Stimulated activated CD8-positive, alpha-beta memory T cell treated with anti-CD3 and anti-CD28 coated beads, Interleukin-12 subunit alpha, Interleukin-12 subunit beta, amount 100 ng/mL, for 24 hours (primary cell): ENCODE measurements at regions not wholly inside any gene's neighbourhood (a gene's known extent, or its start where the extent isn't known, plus 50 kb on each side); places are given as distances from the start of the nearest gene placed in this dataset.
"Not testable (repeated sequence)": the region's sequence is repeated elsewhere in the genome, so short reads cannot be mapped to it uniquely, and the experiment has no call there.

Source experiments
- DNase-seq: peaks from one replicate; pipeline ENCODE4 v3.0.0-alpha.2; 2020; ENCODE audit errors: extremely low read depth

DNA sequence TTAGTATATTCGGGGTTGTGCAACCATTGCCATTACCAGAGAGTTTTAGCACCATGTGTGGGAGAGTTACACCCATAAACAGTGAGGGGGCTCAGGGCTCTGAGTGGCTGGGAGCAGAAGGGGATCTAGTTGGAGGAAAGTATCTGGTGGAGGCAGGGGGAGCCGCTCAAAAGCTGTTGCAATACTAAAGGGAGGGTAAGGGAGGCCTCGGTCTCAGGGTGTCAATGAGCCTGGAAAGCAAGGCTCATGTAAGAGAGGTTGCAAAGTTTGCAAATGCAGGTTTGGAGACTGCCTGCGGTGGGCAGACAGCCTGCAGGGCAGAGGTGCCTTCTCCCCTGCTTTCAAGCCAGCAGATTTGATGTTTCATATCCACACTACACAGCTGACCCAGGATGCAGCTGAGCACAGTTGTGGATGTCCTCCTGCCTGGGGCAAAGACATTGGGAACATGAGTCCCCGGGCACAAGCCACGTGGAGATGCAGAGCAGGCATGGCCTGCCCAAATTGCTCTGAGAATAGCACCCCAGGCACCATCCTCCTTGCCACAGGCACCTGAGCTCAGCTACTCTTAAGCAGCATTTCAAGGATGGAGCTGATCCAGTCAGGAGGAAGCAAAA, 181.4 kb downstream of the TLE3 start:
- no peak for DNase-seq

GRCh38 chr15:69917056-69917455, 180.7 kb downstream of the TLE3 start:
- no peak for DNase-seq

GRCh38 chr15:69919816-69920215, 177.9 kb downstream of the TLE3 start:
- no peak for DNase-seq

GRCh38 chr15:69920221-69920620, 177.5 kb downstream of the TLE3 start:
- no peak for DNase-seq

GRCh38 chr15:69921626-69922619, 175.8 kb downstream of the TLE3 start:
- no peak for DNase-seq

- DNase-seq: no peak
Observed at GRCh38 chr15:69924531-69924930, 173.2 kb downstream of the TLE3 start.

DNA sequence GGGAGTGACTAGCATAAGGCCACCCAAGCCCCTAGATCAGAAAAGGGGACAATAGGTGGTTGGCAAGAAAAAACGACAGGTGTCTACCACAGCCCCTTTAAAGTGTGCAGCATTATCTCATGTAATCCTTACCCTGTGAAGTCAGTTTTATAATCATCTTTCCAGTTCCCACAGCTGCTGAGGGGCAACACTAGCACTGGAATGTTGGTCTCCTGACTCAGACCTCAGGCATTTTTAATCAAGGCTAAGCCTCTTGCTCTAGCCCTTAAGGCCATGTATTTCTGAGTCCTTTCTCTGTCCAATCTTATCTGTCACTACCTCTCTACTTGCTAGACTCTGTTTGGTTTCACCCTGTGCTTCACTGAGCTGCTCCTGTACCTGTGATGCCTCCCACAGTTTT, 171.7 kb downstream of the TLE3 start:
- DNase-seq: no peak

DNA sequence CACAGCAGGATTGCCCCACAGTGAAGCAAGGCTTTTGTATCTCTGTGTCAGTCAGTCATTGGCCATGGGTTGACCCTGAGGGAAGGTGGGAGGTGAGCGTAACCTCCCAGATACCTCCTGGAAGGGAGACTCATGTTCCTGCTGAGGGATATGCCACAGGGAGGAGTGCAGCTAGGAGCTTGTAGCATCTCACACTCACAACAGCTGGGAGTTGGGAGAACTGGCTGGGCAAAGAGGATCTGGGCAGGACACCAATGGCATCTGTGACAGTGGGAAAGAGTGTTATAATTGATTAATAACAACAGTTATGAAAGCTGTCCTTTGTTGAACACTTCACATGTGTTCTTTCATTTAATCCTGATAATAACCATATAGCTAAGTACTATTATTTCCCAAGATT, 171.0 kb downstream of the TLE3 start:
- DNase-seq: no peak

GRCh38 chr15:69928890-69929289, 168.8 kb downstream of the TLE3 start:
- DNase-seq: not testable (repeated sequence)

- no peak for DNase-seq
Observed at GRCh38 chr15:69929905-69930630, 167.6 kb downstream of the TLE3 start.

DNA sequence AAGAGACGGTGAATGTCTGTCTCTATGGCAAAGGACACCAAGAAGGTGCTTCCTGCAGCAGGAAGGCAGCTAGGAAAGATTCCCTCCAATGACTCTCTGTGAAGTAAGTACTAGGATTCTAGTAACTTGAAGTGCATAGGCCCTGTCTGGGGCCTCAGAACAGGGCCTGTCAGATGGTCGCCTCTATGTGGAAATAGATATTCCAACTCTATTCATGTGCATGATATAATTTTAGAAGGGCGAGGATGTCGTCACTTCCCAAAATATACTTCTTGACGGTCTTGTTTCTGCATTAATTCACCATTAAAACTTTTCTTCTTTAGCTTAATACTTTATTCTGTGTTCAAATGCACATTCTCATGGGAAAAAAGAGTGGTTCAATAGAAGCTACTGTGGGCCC, 167.0 kb downstream of the TLE3 start:
- no peak for DNase-seq

DNA sequence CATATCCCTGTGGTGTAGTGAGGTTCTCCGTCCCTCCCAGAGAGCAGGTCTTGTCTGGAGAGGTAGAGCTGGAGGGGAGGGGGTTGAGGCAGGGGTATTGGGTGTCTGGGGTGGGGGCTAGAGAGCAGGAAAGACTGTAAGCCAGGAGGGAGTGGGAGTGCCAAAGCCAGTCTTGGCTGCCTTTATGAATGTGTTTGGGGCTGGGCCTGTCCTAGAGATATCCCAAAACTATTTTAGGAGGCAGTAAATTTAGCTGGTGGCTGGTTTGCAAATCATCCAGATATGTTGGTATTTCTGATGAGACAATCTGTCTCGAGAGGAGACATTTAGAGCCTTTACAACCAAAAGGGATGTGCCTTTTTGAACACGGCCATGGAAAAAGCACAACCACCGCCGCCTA, 166.6 kb downstream of the TLE3 start:
- no peak for DNase-seq

GRCh38 chr15:69934607-69935006, 163.1 kb downstream of the TLE3 start:
- DNase-seq: no peak

DNA sequence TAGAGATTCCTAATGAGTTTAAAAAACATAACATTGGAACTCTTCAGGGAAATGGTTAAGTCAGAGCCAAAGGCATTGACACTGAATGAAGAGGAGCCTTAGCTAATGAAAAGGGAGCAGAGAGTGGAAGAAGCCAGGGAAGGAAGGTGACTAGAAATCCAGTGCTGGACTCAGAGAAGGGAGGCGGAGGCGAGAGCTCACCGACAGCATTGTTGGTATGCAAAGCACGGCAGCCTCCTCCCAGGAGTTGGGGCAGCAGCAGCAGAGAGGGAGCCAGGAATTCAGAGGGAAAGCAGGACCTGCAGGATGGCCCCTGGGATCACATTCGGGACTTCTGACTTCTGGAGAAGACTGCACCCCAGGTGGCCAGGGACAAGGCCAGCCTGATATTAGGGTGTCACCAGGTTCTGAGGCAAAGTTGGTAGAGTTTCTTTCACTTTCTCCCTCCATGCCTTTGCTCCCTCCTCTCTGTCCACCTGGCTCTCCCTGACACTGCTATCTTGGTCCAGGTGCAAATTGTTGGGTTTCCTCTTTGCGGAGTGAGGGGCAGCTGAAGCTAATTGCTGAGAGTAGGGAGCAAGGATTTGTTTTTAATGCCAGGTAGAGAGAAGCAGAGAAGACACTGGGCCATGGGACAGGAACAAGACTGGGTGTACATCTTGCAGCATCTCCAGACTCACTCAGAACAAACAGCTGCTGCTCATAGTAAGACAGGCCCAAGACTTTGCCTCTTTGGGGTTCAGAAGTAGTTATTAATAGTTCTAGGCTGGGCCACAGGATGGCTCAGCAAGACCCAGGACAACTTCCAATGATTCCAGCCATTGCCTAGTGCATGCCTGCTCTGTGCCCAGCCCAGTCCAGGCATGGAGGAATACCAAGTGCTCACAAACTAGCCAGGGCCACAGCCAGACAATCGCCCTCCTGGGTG, 157.9 kb downstream of the TLE3 start:
- no peak for DNase-seq

GRCh38 chr15:69940441-69941300, 157.0 kb downstream of the TLE3 start:
- no peak for DNase-seq

DNA sequence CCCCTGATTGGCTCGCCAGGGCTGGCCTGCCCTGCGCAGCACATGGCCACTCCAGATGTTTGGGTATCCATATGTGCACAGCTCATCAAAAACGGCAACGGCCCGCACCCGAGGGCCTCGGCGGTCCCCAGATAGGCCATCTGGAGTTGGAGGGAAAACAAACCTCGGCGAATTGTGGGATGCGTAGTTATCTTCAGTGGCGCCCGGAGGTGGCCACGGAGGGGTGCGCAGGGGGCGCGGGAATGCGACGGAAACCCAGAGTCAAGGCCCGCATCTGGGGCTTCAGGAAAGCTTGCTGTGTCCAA, 156.5 kb downstream of the TLE3 start:
- no peak for DNase-seq

DNA sequence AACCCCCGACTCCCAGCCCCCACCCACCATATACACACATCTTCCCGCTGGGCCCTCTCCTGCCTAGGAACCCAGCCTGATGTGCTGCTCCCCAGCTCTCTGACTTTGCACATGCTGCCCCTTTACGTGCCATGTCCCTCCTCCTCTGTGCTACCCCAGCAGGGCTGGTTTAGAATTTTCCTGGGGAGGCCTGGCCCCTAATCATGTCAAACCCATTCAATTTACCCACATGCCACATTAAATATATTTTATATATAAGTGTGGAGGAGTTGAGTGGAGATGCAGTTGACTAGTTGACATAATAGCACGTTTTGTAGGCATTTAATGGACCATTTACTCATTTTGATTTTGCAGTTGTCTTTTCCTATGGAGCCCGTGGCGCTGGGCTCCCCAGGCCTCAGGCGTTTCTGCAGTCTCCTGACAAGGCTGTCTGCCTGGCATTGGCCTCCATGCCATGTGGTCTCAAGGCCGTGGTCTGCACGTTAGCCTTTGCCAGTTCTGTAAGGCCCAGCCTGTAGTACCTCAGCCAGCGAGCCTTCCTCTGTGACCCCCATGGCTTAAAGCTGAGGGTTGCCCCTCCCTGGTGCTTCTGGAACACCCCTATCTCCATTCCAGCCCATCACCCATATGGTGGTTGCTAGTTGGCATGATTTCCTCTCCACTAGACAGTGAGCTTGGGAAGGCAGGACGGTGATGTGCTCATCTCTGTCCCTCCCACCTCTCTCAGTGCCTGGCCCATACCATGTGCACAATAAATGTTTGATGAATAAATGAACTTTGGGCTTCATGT, 155.8 kb downstream of the TLE3 start:
- DNase-seq: no peak

DNA sequence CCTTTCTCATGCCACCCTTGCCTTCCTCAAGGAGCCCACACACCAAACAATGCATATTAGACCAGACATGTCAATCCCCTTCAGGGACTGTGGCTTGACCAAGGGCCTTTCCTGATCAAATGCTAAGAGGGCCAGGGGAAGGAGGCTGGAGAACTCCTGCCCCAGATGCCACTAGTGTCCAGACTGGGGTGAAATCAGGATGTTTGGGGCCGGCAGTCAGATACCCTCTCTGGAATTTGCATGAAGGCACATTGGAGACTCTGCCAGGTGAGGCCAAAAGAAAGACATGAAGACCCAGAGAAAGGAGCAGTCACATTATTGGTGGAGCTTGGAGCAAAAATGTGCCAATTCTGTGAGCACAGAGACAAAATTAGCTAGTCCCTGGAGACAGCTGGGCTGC, 154.1 kb downstream of the TLE3 start:
- no peak for DNase-seq

DNA sequence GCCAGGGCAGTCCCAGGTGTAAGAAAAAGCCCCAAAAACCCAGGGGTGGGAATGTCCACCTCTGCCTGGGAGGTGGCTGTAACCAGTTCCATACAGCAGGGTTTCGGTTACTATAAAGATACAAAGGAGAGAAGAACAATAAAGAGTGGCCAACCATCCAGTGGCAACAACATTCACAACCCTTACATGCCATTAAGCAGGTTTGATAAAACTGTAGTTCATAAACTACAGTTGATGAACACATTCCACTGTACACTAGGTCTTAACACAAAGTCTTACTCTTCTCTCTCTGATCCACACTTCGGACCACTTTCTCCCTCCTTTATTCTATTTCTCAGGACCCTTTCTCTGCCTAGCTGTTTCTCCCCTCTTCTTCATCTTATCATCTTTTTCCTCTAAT, 152.0 kb downstream of the TLE3 start:
- no peak for DNase-seq

DNA sequence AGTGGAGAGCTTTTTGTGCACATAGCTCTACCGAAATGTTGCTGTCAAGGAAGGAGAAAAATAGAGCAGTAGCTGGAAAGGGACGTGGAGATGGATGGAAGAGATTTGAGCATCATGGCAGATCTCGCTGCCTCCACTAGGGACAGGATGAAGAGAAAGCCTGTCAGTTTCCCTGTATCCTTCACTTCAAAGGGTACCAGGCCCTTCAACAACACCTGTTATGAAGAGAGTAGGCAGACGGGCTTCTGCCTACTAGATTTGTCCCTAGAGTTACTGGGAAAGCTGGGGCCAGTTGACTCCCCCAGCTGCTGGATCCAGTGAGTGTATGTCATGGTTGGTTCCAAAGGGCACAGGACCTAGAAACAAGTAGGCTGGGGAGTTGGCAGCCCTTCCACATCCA, 150.8 kb downstream of the TLE3 start:
- no peak for DNase-seq
